Stimulated activated CD8-positive, alpha-beta memory T cell treated with anti-CD3 and anti-CD28 coated beads, Interleukin-12 subunit alpha, Interleukin-12 subunit beta, amount 100 ng/mL, for 1 hour (primary cell): ENCODE measurements at regions not wholly inside any gene's neighbourhood (a gene's known extent, or its start where the extent isn't known, plus 50 kb on each side); places are given as distances from the start of the nearest gene placed in this dataset.

Experiments used
- DNase-seq: peaks from one replicate; pipeline ENCODE4 v3.0.0-alpha.2; 2020; ENCODE audit warnings: low read depth

DNA sequence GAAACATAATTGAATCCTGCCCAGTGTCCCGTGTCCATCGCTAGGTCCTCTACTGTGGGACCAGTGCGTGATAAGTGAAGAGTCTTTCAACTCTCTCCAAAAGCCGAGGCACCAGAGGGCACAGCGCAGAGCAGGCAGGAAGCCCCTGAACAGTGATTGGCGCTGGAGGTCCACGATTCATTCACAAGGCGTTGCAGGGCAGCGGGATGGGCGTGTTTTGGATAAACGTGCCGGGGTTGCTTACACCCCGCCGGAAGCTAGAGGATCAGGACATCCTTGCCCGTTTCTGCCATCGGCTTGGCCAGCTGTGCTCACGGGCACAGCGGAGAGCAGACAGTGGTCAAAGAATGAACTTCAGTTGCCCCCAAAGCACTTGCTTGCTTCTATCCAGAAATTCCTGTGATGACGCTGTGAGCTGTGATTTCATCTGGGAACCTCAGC, 86.0 kb upstream of the PFKP start:
- DNase-seq = no peak

DNA sequence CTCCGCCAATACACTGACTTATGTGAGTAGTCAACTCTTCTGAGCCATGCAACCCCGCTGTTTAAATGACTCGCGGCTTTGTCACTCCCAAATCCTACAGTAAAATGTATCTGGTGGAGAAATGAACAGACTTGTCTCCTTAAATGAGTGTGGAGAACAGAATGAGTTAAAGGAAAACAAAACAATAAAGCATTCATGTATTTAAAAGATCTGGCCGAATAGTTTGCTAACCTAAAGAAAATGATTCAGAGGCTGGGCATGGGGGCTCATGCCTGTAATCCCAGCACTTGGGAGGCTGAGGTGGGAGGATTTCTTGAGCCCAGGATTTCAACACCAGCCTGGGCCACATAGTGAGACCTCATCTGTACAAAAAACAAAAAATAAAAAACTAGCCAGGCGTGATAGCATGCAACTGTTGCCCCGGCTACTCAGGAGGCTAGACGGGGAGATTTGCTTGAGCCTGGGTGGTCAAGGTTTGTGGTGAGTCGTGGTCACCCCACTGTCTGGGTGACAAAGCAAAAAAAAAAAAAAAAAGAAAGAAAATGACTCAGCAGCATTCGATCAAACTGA, 86.5 kb upstream of the PFKP start:
- no peak for DNase-seq

DNA sequence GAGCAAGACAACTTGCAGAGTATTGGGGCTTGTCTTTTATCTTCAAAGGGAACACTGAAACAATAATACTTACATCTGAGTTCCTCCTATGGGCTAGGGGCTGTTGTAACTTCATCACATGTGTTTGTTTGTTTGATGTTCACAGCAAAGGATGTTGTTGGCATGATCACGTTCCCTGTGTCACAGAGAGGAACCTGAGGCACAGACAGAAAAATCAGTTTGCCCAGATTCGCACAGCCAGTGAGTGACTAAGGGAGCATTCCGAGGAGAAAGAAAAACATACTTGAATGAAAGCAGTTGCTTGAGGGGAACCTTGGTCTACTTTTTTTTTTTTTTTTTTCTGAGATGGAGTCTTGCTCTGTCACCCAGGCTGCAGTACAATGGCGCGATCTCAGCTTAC, 87.2 kb upstream of the PFKP start:
- DNase-seq = no peak

DNA sequence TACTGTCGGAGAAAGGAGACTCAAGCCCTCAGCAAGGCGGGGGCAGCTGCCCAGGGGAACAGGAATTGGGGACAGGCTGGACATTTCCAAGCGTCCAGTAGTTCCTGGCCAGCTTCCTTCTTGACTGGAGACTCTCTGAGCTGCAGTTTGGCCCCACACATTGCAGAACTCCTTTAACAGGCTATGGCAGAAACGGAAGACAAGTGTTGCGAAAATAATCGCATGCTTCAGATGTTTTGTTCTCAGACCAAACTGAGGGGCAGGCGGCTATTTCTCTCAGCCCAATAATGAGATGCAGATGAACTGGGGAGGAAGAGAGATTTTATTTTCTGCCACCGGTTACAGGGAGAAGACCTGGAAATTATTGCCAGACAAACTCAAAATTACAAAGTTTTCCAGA, 88.0 kb upstream of the PFKP start:
- no peak for DNase-seq

DNA sequence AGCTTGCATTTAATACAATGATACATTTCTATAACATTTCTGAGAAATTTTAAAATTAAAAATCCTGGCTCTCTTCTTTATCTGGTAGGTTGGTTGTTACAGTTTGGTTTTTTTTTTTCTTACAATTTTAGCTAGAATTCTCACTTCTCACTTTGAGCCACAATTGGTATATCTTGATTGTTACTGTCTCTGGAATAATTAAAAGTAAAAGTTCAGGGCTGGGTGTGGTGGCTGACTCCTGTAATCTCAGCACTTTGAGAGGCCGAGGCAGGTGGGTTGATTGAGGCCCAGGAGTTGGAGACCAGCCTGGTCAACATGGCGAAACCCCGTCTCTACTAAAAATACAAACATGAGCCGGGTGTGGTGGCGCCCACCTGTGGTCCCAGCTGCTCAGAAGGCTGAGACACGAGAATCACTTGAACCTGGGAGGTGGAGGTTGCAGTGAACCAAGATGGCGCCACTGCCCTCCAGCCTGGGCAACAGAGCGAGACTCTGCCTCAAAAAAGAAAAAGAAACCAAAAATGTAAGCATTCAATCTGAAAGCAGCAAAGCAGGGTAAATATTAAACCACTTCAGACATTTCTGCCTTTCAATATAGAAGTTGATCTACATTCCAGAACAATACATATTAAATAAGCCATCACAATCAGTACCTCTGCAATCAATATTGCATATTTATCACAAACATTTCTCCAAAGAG, 88.6 kb upstream of the PFKP start:
- DNase-seq = no peak

DNA sequence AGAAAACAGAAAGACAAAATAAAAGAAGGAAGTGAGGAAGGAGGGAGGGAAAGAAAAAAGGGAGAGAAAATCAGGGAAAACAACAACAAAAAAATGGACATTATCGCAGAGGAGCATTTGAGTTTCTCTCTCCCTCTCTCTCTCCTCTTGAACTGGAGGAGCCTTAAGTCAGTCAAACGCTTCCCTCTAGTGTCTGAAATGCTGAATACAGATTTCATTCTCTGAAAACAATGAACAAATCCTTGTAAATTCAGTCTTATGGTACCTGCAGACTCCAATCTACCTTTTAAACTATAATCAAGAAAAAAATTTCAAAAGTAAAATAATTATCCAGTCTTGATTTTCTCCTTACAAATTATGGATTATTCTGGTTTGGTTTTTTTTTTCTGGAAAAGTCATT, 89.2 kb upstream of the PFKP start:
- DNase-seq = no peak

DNA sequence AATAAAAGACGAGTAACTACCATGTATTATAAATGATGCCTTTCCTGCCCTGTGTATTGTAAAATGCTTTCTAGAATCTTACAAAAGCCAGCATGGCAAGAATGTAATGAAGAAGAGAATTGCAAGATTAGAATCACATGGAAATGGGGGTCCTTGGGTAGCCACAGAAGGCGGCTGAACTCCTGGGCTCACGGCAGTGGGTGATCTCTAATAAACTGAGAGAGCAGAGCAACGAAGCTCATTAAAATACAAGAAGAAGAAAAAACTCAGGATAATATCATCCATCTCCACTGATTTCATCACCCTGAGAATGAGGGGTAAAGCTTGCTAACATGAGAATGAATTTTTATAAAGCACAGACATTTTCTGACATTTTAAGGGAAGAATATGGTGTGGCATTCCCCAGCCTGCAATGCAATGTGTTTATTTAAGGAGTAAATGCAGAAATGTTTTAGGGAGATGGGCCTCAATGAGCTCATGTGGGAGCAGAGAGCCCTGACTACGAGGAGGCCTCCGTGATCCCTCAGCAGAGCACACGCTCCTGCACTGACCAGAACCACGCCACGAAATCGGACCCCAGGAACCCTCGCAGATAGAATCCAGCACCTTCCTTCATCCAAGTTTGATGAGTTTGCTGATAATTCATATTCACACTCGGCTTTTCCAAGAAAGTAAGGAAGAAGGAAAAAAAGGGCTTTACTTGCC, 92.7 kb upstream of the PFKP start:
- no peak for DNase-seq

DNA sequence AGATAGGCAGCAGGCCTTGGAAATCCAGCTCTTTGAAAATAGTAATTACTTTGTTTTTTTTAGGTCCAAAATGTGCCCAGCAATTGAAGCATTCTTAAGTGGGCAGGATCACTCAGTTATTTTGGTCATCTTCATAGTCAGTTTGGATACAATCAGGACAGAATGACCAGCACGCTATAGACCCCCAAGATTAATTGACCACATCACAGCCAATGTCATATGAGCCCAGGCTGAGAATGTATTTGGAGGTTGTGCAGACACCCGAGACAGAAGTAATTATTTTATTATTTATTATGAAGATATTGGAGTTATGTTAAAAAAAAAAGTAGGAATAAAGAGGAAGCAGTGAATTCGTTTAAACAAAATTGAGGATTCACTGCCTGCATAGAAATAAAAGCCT, 93.3 kb upstream of the PFKP start:
- DNase-seq = no peak

DNA sequence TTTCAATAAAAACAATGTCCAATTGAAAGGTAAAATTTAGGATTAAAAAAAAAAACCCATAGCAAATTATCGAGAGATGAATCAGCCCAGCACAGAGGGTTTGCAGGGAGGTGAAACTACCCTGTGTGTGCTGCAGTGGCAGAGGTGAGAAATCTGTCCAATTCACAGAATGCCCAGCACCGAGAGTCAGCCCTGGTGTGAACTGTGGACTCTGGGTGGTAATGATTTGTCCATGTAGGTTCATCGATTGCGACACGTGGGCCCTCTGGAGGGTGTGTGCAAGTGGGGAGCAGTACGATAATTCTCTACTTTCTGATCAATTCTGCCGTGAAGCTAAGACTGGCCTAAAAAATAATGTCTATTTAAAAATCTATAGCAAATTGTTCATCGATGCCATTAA, 94.5 kb upstream of the PFKP start:
- no peak for DNase-seq

DNA sequence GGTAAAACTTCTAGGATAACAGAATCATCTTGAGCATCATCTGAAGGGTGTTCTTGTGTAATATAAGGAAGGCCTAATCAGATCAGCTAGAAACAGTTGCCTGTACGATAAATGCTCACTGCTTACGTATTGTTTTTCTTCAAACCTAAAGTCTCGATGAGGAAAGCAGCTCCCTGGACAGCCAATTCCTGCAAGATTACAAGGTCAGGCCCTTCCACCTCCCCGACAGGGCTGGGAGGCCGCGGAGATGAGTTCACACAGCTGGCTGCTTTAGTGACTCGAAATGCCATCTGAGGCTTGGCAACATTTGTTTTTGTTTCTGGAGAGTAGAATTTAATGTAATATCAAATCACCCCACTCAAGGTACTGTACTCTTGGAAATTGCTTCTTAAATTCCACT, 95.1 kb upstream of the PFKP start:
- no peak for DNase-seq

DNA sequence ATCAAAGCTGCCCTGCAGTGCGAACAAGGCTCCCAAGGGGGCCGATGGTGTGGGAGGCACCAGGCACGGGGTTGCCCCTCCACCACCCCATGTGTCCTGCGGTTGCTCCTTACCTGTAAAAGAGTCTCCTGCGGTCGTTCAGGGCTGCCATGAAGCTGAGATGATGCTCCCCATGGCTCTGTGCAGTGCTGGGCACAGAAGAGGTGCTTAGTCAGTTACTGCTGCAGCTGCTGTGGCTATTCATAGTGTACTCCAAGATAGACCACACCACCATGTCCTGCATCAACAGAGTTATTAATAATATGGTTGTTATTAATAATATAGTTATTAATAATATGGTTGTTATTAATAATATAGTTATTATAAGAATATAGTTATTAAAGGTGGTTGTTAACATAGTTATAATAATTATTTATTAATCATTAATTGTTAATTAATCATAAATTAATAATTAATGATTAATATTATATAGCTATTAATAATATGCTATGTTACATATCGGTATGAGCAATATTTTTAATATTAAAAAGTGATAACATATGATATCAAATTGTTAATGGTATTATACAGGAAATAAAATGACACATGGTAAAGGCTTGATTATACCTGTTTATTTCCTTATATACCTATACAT, 97.0 kb upstream of the PFKP start:
- DNase-seq = no peak

DNA sequence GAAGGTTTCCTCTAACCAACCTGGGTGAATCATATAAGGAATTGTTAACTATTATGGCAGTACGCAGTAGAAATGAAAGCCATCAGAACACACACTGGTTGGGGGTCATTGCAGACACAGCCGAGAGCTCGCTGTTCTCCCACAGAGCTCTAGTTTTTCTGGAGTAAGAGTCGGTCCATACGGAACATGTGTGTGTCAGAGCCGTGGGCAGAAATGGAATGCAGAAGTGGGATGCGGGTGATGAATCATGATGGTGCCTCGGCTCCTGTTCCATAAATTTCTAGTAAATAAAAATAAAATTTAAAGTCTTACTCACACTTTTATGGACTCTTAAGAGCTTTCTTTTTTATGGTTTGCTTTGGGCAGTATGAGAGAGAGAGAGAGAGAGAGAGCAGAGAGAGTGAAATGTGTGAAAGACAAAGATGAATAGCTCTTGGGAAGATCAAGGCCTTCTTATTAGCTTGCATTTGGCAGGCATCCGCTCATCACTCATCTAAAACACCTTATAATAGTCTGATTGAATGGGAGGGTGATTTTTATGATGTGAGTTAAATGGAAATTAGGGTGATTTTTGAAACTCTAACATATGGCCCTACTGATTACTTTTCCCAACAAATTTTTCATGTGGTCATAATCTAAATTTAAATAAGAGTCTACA, 98.8 kb upstream of the PFKP start:
- DNase-seq = no peak

DNA sequence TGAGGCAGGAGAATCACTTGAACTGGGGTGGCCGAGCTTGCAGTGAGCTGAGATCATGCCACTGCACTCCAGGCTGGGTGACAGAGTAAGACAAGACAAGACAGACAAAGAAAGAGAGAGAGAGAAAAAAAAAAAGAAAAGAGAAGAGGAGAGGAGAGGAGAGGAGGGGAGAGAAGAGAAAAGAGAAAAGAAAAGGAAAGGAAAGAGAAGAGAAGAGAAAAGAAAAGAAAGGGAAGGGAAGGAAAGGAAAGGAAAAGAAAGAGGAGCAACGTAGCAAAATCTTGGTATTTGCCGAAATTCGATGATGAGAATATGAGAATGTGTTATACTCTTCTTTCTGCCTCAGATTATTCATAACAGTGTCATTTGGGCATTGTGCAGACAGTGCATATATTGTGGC, 101.2 kb upstream of the PFKP start:
- no peak for DNase-seq

DNA sequence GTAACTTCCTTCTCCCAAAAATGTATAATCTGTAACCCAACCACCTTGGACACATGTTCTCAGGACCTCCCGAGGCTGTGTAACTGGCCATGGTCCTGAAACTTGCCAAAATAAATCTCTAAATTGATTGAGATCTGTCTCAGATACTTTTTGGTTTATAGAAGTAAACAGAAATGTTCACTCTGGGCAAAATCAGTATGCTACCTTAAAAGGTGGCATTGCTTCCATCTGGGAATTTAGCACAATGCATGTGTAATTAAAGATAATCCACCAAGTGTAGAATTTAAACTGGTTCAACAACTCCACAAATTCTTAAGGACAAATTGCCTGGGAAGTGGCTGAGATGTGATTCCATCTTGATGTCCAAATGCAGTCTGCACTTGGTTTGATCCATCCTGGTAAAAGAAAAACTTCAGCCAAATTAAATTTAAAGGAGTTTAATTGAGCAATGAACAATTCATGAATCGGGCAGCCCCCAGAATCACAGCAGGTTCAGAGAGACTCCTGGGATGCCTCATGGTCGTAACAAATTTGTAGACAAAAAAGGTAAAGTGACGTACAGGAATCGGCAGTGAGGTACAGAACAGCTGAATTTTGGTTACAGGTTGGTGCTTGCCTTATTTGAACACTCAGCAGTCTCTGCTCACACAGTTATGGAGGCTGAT, 102.6 kb upstream of the PFKP start:
- DNase-seq = no peak

DNA sequence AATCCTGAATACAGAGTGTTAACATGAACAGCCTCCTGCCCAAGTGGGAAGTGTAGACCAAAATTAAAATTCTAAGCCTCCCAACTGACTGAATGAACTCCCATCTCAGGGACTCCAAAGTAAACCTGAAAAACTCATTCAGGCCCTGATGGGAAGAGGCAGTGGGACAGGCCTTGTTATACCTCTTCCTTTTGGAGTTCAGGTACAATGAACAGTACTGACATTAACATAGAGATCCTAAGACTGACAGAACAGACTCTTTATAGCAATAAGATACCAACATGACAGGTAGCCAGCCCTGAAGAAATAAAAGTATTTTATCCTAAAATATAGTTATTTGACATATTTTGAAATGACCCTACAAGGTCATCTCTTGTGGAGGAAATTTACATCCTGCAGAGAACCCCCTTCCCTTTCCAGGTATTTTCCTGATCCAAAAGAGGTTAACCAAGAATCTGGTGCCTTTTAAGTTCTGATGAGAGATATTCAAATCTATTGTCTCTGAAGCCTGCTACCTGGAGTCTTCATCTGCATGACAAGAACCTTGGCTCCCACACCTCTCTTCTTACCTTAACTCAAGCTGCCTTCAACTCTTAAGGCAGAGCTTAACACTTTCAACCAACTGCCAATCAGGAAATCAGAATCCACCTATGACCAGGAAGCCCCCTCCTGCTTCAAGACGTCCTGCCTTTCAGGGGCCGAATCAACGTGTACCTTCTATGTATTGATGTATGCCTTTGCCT, 103.3 kb upstream of the PFKP start:
- no peak for DNase-seq

DNA sequence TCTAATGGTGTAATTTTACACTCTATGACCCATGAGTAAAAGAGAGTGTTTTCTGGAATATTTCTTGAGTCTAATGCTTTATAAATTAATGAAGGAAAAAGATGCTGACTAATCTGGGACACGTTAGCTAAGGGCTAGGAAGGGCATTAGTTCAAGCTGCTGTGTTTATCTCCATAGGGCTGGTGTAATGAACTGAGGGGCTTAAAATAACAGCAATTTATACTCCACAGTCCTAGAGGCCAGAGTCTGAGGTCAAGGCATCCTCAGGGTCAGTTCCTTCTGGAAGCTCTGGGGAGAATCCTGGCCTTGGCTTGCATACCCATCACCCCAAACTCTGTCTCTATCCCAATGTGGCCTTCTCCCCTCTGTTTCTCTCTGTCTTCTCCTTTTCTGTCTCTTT, 105.2 kb upstream of the PFKP start:
- DNase-seq = no peak

DNA sequence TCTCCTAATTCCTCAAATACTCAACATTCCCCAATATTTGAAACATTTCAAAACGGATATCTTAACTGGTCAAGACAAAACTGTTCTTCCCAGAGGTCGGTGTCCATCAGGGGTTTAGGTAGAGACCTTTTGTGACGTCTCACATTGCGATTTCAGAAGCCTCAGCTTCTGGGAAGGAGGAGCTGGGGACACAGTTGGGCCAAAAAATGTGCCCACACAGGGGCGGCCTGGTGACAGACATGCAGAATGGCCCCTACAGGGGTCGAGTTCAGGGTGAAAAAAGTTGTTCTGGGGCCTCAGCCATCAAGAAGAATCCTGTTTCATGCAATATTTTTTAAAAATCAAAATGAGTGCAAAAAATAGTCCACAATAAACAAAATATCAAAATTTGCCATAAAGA, 108.7 kb upstream of the PFKP start:
- DNase-seq = no peak

DNA sequence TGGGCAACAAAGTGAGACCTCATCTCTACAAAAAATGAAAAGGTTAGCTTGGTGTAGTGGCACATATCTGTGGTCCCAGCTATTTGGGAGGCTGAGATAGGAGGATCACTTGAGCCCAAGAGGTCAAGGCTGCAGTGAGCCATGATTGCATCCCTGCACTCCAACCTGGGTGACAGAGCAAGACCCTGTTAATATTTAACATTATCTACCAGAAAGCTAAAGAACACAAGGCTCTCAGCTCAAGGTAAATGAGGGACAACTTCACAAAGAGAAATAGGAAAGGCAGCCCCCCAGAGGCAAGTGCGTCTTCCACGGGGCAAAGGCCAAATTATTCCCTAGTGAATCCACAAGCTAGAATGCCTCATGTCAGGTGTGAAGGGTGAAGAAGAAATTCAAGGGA, 109.6 kb upstream of the PFKP start:
- no peak for DNase-seq

DNA sequence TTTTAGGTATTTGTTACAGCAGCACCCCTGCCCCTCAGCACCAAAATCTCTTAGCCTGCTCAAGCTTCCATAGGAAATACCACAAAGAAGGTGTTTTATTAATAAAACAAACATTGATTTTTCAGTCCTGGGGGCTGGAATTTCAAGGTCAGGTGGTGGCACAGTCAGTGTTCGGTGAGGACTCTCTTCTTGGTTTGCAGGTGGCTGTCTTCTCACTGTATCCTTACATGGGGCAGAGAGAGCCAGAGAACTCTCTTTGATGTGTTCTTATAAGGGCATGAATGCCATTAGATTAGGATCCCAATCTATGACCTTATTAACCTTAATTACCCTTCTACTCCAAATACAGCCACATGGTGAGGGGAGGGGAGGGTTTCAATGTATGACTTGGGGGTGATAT, 112.3 kb upstream of the PFKP start:
- no peak for DNase-seq

DNA sequence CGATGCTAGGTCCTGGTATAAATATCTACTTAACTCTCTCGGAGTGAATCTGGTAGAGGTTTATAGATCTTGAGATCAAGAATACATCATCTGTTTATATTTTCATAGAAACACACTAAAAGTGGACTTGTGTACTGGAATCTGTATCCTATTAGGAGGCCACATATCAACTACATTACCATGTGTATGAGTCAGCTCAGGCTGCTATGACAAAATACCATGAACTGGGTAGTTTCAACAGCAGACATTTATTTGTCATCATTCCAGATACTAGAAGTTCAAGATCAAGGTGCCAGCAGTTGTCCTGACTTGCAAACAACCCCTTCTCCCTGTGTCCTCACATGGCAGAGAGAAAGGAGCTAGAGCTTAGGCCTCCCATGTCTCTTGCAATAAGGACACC, 113.9 kb upstream of the PFKP start:
- DNase-seq = no peak

DNA sequence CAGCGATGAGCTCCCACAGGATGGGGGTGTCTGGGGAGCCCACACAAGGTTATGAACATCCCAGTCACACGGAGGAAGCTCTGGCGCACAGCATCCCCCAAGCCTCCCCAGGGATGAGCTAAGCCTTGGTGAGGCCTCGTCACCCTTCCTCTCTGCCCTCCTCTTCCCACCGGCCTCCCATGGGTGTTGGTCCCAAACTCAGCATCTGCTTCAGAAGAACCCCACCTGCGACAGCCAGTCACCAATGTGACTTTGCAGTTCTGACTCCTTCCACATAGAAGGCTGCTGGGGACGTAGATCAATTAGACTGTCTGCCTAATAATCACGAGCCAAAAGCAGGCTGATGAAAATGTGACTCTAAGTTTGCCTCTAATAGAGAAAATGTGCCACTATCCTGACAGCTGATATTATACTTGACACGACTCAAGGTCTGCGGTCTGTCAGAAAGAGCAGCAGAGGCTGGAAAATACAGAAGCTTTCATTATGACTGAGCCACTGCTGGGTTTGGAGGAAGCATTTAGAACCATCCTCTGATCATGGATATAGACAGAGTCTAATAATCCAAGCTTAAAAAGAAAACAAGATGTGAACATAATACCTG, 116.0 kb upstream of the PFKP start:
- DNase-seq = no peak
